ENCODE measurements at regions not wholly inside any gene's neighbourhood (a gene's known extent, or its start where the extent isn't known, plus 50 kb on each side); places are given as distances from the start of the nearest gene placed in this dataset.

- Mint-ChIP-seq H3K4me3 (no peak overlapping the region), H3K27ac (no peak overlapping the region), H3K9me3 (peaks cover 0 to 3% (median 0%) of the 10 kb centered on the region in 6 donors), H3K36me3 (no peaks in the 10 kb centered on the region), H3K27me3 (ENCODE audit: low read depth in 3 of 3) (peaks cover 4 to 11% (median 9%) of the 10 kb centered on the region in 3 donors), H3K4me1 (no peaks in the 10 kb centered on the region)
- DNase-seq = no peak
These were observed 148.7 kb downstream of the DICER1 start for GRCh38 chr14:95008445-95009217.

GRCh38 chr14:95007921-95008320 is 149.4 kb downstream of the DICER1 start:
- Mint-ChIP-seq H3K36me3 (no peaks in the 10 kb centered on the region), H3K9me3 (peaks cover 0 to 3% (median 0%) of the 10 kb centered on the region in 6 donors), H3K27me3 (ENCODE audit: low read depth in 3 of 3) (peaks cover 4 to 9% (median 9%) of the 10 kb centered on the region in 3 donors), H3K4me1 (no peaks in the 10 kb centered on the region), H3K27ac (no peak overlapping the region), H3K4me3 (no peak overlapping the region)
- DNase-seq = no peak

- DNase-seq = no peak
These were observed 150.8 kb downstream of the DICER1 start for GRCh38 chr14:95006479-95006878.

GRCh38 chr14:95006051-95006450 is 151.3 kb downstream of the DICER1 start:
- Mint-ChIP-seq H3K4me3 (no peak overlapping the region), H3K9me3 (peaks cover 0 to 3% (median 0%) of the 10 kb centered on the region in 6 donors)

More at GRCh38 chr14:95006479-95006878, 150.8 kb downstream of the DICER1 start:
- peaks cover 0 to 3% (median 0%) of the 10 kb centered on the region in 6 donors for H3K9me3 Mint-ChIP-seq
- no peaks in the 10 kb centered on the region for H3K36me3 Mint-ChIP-seq
- no peaks in the 10 kb centered on the region for H3K4me1 Mint-ChIP-seq
- H3K4me3 Mint-ChIP-seq = no peak overlapping the region
- peaks cover 4 to 9% (median 7%) of the 10 kb centered on the region in 3 donors for H3K27me3 Mint-ChIP-seq (ENCODE audit: low read depth in 3 of 3)
- no peak overlapping the region for H3K27ac Mint-ChIP-seq

GRCh38 chr14:95003099-95003960 is 154.0 kb downstream of the DICER1 start:
- H3K36me3 Mint-ChIP-seq = no peaks in the 10 kb centered on the region
- H3K4me1 Mint-ChIP-seq = no peaks in the 10 kb centered on the region
- H3K9me3 Mint-ChIP-seq = peaks cover 0 to 3% (median 0%) of the 10 kb centered on the region in 6 donors
- H3K4me3 Mint-ChIP-seq = no peak overlapping the region
- DNase-seq = no peak
- H3K27ac Mint-ChIP-seq = no peak overlapping the region
- peaks cover 2 to 12% (median 3%) of the 10 kb centered on the region in 3 donors for H3K27me3 Mint-ChIP-seq (ENCODE audit: low read depth in 3 of 3)

More at GRCh38 chr14:95006051-95006450, 151.3 kb downstream of the DICER1 start:
- Mint-ChIP-seq H3K27ac (no peak overlapping the region), H3K36me3 (no peaks in the 10 kb centered on the region), H3K27me3 (ENCODE audit: low read depth in 3 of 3) (peaks cover 6 to 10% (median 9%) of the 10 kb centered on the region in 3 donors), H3K4me1 (no peaks in the 10 kb centered on the region)
- no peak for DNase-seq

GRCh38 chr14:94998685-94999084 is 158.6 kb downstream of the DICER1 start:
- Mint-ChIP-seq H3K27ac (no peak overlapping the region), H3K4me3 (no peak overlapping the region), H3K36me3 (peaks cover 0 to 5% (median 0%) of the 10 kb centered on the region in 3 donors), H3K9me3 (no peaks in the 10 kb centered on the region), H3K4me1 (no peaks in the 10 kb centered on the region), H3K27me3 (ENCODE audit: low read depth in 3 of 3) (peaks cover 0 to 23% (median 12%) of the 10 kb centered on the region in 3 donors)
- no peak for DNase-seq

- H3K27ac Mint-ChIP-seq = no peak overlapping the region
- H3K4me3 Mint-ChIP-seq = no peak overlapping the region
- H3K4me1 Mint-ChIP-seq = no peaks in the 10 kb centered on the region
- no peak for DNase-seq
- H3K36me3 Mint-ChIP-seq = peaks cover 0 to 5% (median 0%) of the 10 kb centered on the region in 3 donors
- H3K9me3 Mint-ChIP-seq = no peaks in the 10 kb centered on the region
- peaks cover 0 to 23% (median 11%) of the 10 kb centered on the region in 3 donors for H3K27me3 Mint-ChIP-seq (ENCODE audit: low read depth in 3 of 3)
These were observed 159.2 kb downstream of the DICER1 start for GRCh38 chr14:94998110-94998509.

- Mint-ChIP-seq H3K4me1 (no peaks in the 10 kb centered on the region), H3K36me3 (peaks cover 0 to 5% (median 0%) of the 10 kb centered on the region in 3 donors), H3K27me3 (ENCODE audit: low read depth in 3 of 3) (peaks cover 0 to 26% (median 12%) of the 10 kb centered on the region in 3 donors)
These were observed 161.8 kb downstream of the DICER1 start for GRCh38 chr14:94995551-94995950.

GRCh38 chr14:94994245-94994644 is 163.1 kb downstream of the DICER1 start:
- Mint-ChIP-seq H3K4me3 (no peak overlapping the region), H3K9me3 (no peaks in the 10 kb centered on the region), H3K36me3 (peaks cover 0 to 5% (median 0%) of the 10 kb centered on the region in 3 donors), H3K4me1 (no peaks in the 10 kb centered on the region), H3K27ac (no peak overlapping the region), H3K27me3 (ENCODE audit: low read depth in 3 of 3) (peaks cover 0 to 24% (median 12%) of the 10 kb centered on the region in 3 donors)
- no peak for DNase-seq

More at GRCh38 chr14:94995551-94995950, 161.8 kb downstream of the DICER1 start:
- no peak overlapping the region for H3K27ac Mint-ChIP-seq
- H3K4me3 Mint-ChIP-seq = no peak overlapping the region
- no peak for DNase-seq
- no peaks in the 10 kb centered on the region for H3K9me3 Mint-ChIP-seq

- H3K27ac Mint-ChIP-seq = no peak overlapping the region
- no peak for DNase-seq
- H3K27me3 Mint-ChIP-seq (ENCODE audit: low read depth in 3 of 3) = peaks cover 4 to 12% (median 7%) of the 10 kb centered on the region in 3 donors
- H3K9me3 Mint-ChIP-seq = peaks cover 0 to 14% (median 6%) of the 10 kb centered on the region in 6 donors
- no peak overlapping the region for H3K4me3 Mint-ChIP-seq
- peaks cover 0 to 4% (median 0%) of the 10 kb centered on the region in 3 donors for H3K36me3 Mint-ChIP-seq
- no peaks in the 10 kb centered on the region for H3K4me1 Mint-ChIP-seq
These were observed 165.3 kb downstream of the DICER1 start for GRCh38 chr14:94992046-94992445.

GRCh38 chr14:94989946-94990345 is 167.4 kb downstream of the DICER1 start:
- H3K27me3 Mint-ChIP-seq (ENCODE audit: low read depth in 3 of 3) = peaks cover 7 to 9% (median 8%) of the 10 kb centered on the region in 3 donors
- DNase-seq = no peak
- H3K27ac Mint-ChIP-seq = no peak overlapping the region
- peaks cover 0 to 15% (median 8%) of the 10 kb centered on the region in 6 donors for H3K9me3 Mint-ChIP-seq
- H3K36me3 Mint-ChIP-seq = peaks cover 0 to 4% (median 0%) of the 10 kb centered on the region in 3 donors
- no peak overlapping the region for H3K4me3 Mint-ChIP-seq
- no peaks in the 10 kb centered on the region for H3K4me1 Mint-ChIP-seq

- H3K9me3 Mint-ChIP-seq = peaks cover 0 to 15% (median 8%) of the 10 kb centered on the region in 6 donors
- H3K4me1 Mint-ChIP-seq = no peaks in the 10 kb centered on the region
- no peak overlapping the region for H3K4me3 Mint-ChIP-seq
- no peak for DNase-seq
- peaks cover 0 to 4% (median 0%) of the 10 kb centered on the region in 3 donors for H3K36me3 Mint-ChIP-seq
- H3K27me3 Mint-ChIP-seq (ENCODE audit: low read depth in 3 of 3) = peaks cover 6 to 11% (median 7%) of the 10 kb centered on the region in 3 donors
- no peak overlapping the region for H3K27ac Mint-ChIP-seq
These were observed 167.9 kb downstream of the DICER1 start for GRCh38 chr14:94989417-94989816.

GRCh38 chr14:94987409-94987808 is 169.9 kb downstream of the DICER1 start:
- Mint-ChIP-seq H3K4me3 (no peak overlapping the region), H3K4me1 (no peaks in the 10 kb centered on the region), H3K27me3 (ENCODE audit: low read depth in 3 of 3) (peaks cover 5 to 13% (median 7%) of the 10 kb centered on the region in 3 donors), H3K9me3 (peaks cover 0 to 15% (median 8%) of the 10 kb centered on the region in 6 donors), H3K27ac (no peak overlapping the region), H3K36me3 (peaks cover 0 to 4% (median 0%) of the 10 kb centered on the region in 3 donors)
- DNase-seq = no peak
